Fibroblast of skin of scalp (primary cell): ENCODE measurements at regions not wholly inside any gene's neighbourhood (a gene's known extent, or its start where the extent isn't known, plus 50 kb on each side); places are given as distances from the start of the nearest gene placed in this dataset.
A peak's percentile ranks its signal among the peaks of the same experiment; 100 is the strongest.
"Not testable (repeated sequence)": the region's sequence is repeated elsewhere in the genome, so short reads cannot be mapped to it uniquely, and the experiment has no call there.

ENCODE experiments used
- DNase-seq: peaks from one replicate; pipeline ENCODE4 v3.0.0-alpha.2; 2013

GRCh38 chr7:79952399-79952798, 182.2 kb upstream of the GNAI1 start:
- DNase-seq, result no peak

GRCh38 chr7:79951415-79951814, 183.2 kb upstream of the GNAI1 start:
- no peak for DNase-seq

GRCh38 chr7:79949778-79950177, 184.9 kb upstream of the GNAI1 start:
- no peak for DNase-seq

GRCh38 chr7:79936281-79936983, 198.2 kb upstream of the GNAI1 start:
- DNase-seq, result no peak

- no peak for DNase-seq
Measured at GRCh38 chr7:79934727-79935126, 199.9 kb upstream of the GNAI1 start.

- DNase-seq, result peak; percentile 55
Measured at GRCh38 chr7:79933144-79933543, 201.5 kb upstream of the GNAI1 start.

- peak; percentile 8 for DNase-seq
Measured at GRCh38 chr7:79930604-79931003, 204.0 kb upstream of the GNAI1 start.

- DNase-seq, result no peak
Measured at GRCh38 chr7:79927116-79927515, 207.5 kb upstream of the GNAI1 start.

GRCh38 chr7:79923953-79924352, 210.7 kb upstream of the GNAI1 start:
- DNase-seq, result peak; percentile 3

GRCh38 chr7:79922894-79923293, 211.7 kb upstream of the GNAI1 start:
- DNase-seq, result no peak

- DNase-seq, result no peak
Measured at GRCh38 chr7:79921976-79922375, 212.7 kb upstream of the GNAI1 start.

GRCh38 chr7:79918632-79919031, 216.0 kb upstream of the GNAI1 start:
- not testable (repeated sequence) for DNase-seq

GRCh38 chr7:79915346-79915745, 219.3 kb upstream of the GNAI1 start:
- not testable (repeated sequence) for DNase-seq

GRCh38 chr7:79912213-79912633, 222.4 kb upstream of the GNAI1 start:
- no peak for DNase-seq

GRCh38 chr7:79911420-79911819, 223.2 kb upstream of the GNAI1 start:
- DNase-seq, result no peak

GRCh38 chr7:79909176-79909575, 225.5 kb upstream of the GNAI1 start:
- no peak for DNase-seq

- DNase-seq, result no peak
Measured at GRCh38 chr7:79897166-79897565, 237.5 kb upstream of the GNAI1 start.

GRCh38 chr7:79893991-79894390, 240.6 kb upstream of the GNAI1 start:
- peak; percentile 30 for DNase-seq

- DNase-seq, result peak; percentile 17
Measured at GRCh38 chr7:79882922-79883321, 251.7 kb upstream of the GNAI1 start.

- DNase-seq, result no peak
Measured at GRCh38 chr7:79880312-79880711, 254.3 kb upstream of the GNAI1 start.

- DNase-seq, result no peak
Measured at GRCh38 chr7:79877874-79878465, 256.7 kb upstream of the GNAI1 start.

GRCh38 chr7:79876848-79877252, 257.8 kb upstream of the GNAI1 start:
- peak; percentile 62 for DNase-seq

GRCh38 chr7:79874797-79875196, 259.8 kb upstream of the GNAI1 start:
- DNase-seq, result no peak

GRCh38 chr7:79872176-79872575, 262.5 kb upstream of the GNAI1 start:
- DNase-seq, result no peak

- DNase-seq, result no peak
Measured at GRCh38 chr7:79868010-79868409, 266.6 kb upstream of the GNAI1 start.
